Osteoblast (primary cell): ENCODE measurements at regions not wholly inside any gene's neighbourhood (a gene's known extent, or its start where the extent isn't known, plus 50 kb on each side); places are given as distances from the start of the nearest gene placed in this dataset.

ENCODE experiments used
- DNase-seq: peaks from one replicate; pipeline ENCODE4 v3.0.0; 2011; ENCODE audit warnings: low spot score, mixed read lengths; ENCODE audit not compliant: insufficient read length; ENCODE audit errors: missing footprints
- H2AFZ ChIP-seq: 2 replicates; pipeline ENCODE4 v1.6.0; 2011; ENCODE audit warnings: mild to moderate bottlenecking, low read length
- H3K27ac ChIP-seq: 2 replicates; pipeline ENCODE4 v1.5.1; 2011; ENCODE audit warnings: mild to moderate bottlenecking, low read depth, low read length, moderate library complexity
- H3K27me3 ChIP-seq: 2 replicates; pipeline ENCODE4 v1.6.0; 2012; ENCODE audit warnings: mild to moderate bottlenecking, control low read depth, inconsistent platforms, low read length, moderate library complexity; ENCODE audit not compliant: insufficient read depth
- H3K36me3 ChIP-seq: 2 replicates; pipeline ENCODE4 v1.5.1; 2011; ENCODE audit warnings: mild to moderate bottlenecking, low read length, control low read depth, moderate library complexity; ENCODE audit not compliant: insufficient read depth
- H3K4me1 ChIP-seq: 2 replicates; pipeline ENCODE4 v1.5.1; 2011; ENCODE audit warnings: mild to moderate bottlenecking, low read length, control low read depth, moderate library complexity; ENCODE audit not compliant: insufficient read depth
- H3K4me2 ChIP-seq: 2 replicates; pipeline ENCODE4 v1.6.0; 2011; ENCODE audit warnings: mild to moderate bottlenecking, low read length; ENCODE audit not compliant: insufficient read depth
- H3K4me3 ChIP-seq: fragments of 200-600 bp; sonication (generic); 3 replicates; pipeline ENCODE4 v1.5.1; 2012; ENCODE audit warnings: mild to moderate bottlenecking, low read length, inconsistent platforms; ENCODE audit not compliant: insufficient read depth
- H3K79me2 ChIP-seq: 2 replicates; pipeline ENCODE4 v1.6.0; 2012; ENCODE audit warnings: mild to moderate bottlenecking, low read length, control low read depth, inconsistent platforms; ENCODE audit not compliant: insufficient read depth
- H3K9me3 ChIP-seq: 2 replicates; pipeline ENCODE4 v1.5.1; 2011; ENCODE audit warnings: low read depth, low read length, control low read depth
- H4K20me1 ChIP-seq: 2 replicates; pipeline ENCODE4 v1.6.0; 2012; ENCODE audit warnings: mild to moderate bottlenecking, low read length, control low read depth; ENCODE audit not compliant: insufficient read depth
- CTCF ChIP-seq: IDR thresholded peaks from 2 replicates; pipeline ENCODE4 v1.5.1; 2011; ENCODE audit warnings: mild to moderate bottlenecking, low read depth, low read length, moderate library complexity; ENCODE audit errors: extremely low read depth

- Histone ChIP-seq H3K4me2 (no peak overlapping the region), H3K4me3 (no peak overlapping the region), H2AFZ (no peak overlapping the region), H3K36me3 (no peaks in the 10 kb centered on the region), H3K27ac (no peak overlapping the region), H3K27me3 (peaks cover 9% of the 10 kb centered on the region), H3K79me2 (no peaks in the 10 kb centered on the region), H4K20me1 (no peaks in the 10 kb centered on the region), H3K4me1 (no peaks in the 10 kb centered on the region), H3K9me3 (no peaks in the 10 kb centered on the region)
- DNase-seq: no peak
- no peak for TF ChIP-seq CTCF
Measured at GRCh38 chr11:129611661-129612446, 203.8 kb upstream of the TMEM45B start.

- H3K36me3 ChIP-seq: no peaks in the 10 kb centered on the region
- no peak for DNase-seq
- H3K4me1 ChIP-seq: no peaks in the 10 kb centered on the region
- H3K27ac ChIP-seq: no peak overlapping the region
- no peak overlapping the region for H2AFZ ChIP-seq
- no peak for TF ChIP-seq CTCF
- no peak overlapping the region for H3K4me2 ChIP-seq
- no peak overlapping the region for H3K4me3 ChIP-seq
- no peaks in the 10 kb centered on the region for H3K79me2 ChIP-seq
- no peaks in the 10 kb centered on the region for H4K20me1 ChIP-seq
- H3K9me3 ChIP-seq: no peaks in the 10 kb centered on the region
- peaks cover 15% of the 10 kb centered on the region for H3K27me3 ChIP-seq
Measured at GRCh38 chr11:129612447-129612961, 203.1 kb upstream of the TMEM45B start.

- no peaks in the 10 kb centered on the region for H3K36me3 ChIP-seq
Measured at GRCh38 chr11:129613071-129613470, 202.6 kb upstream of the TMEM45B start.

More at GRCh38 chr11:129613071-129613470, 202.6 kb upstream of the TMEM45B start:
- DNase-seq: no peak
- peaks cover 20% of the 10 kb centered on the region for H3K27me3 ChIP-seq
- no peak overlapping the region for H2AFZ ChIP-seq
- H3K79me2 ChIP-seq: no peaks in the 10 kb centered on the region
- H3K4me3 ChIP-seq: no peak overlapping the region
- H3K4me1 ChIP-seq: no peaks in the 10 kb centered on the region
- H3K27ac ChIP-seq: no peak overlapping the region
- no peak for TF ChIP-seq CTCF
- H3K9me3 ChIP-seq: no peaks in the 10 kb centered on the region
- no peak overlapping the region for H3K4me2 ChIP-seq
- H4K20me1 ChIP-seq: no peaks in the 10 kb centered on the region
